HG03159 (cell line): ENCODE measurements at regions not wholly inside any gene's neighbourhood (a gene's known extent, or its start where the extent isn't known, plus 50 kb on each side); places are given as distances from the start of the nearest gene placed in this dataset.

Source experiments
- ATAC-seq: cut with Tn5 transposase; IDR thresholded peaks from one replicate; pipeline ENCODE4 v1.9.1; 2021; ENCODE audit warnings: mild to moderate bottlenecking, moderate library complexity; ENCODE audit not compliant: unreplicated experiment

DNA sequence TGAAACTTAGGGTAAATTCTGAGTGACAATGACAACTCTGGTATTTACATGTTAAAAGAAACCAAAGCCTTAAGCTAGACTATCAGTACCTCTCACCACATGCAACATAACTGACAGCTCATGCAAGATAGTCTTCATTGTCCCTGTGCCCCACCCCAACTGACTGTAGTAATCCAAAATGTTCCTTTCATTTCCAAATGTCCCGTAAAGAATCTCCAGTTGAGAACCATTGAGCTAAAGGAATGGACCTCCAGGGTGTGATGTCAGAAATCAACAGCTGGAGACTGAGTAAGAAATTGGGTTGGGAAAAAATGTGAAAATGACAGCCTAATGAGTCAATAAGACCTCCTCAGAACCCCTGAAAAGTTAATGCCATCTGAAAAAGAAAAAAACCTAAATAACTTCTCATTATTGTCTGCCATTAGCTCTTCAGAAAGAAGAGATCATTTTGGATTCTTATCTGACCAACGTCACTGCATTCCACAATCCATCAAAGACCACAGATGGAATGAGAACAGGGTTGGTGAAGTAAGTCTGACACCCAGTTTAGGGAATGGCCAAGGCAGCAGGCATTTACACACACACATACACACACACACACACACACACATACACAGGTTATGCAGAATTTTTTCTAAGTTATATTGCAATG, 51.7 kb upstream of the ACVR2A start:
- ATAC-seq: no peak

DNA sequence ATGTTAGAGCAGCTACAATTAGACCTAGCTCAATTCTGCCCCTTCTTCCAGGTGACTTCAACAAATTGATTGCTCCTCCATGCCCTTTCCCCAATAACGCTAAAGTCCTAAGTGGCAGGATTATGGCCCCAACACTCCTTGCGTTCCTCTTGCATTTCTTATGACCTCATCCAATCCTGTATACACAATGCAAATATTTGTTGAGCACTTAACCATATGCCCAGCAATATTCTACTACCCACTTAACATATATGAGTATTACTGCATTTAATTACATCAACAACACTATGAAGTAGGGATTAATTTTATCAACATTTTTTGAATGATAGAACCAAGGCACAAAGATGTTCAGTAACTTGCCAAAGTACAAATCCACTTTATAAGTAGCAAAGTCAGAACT, 54.2 kb upstream of the ACVR2A start:
- ATAC-seq: no peak

DNA sequence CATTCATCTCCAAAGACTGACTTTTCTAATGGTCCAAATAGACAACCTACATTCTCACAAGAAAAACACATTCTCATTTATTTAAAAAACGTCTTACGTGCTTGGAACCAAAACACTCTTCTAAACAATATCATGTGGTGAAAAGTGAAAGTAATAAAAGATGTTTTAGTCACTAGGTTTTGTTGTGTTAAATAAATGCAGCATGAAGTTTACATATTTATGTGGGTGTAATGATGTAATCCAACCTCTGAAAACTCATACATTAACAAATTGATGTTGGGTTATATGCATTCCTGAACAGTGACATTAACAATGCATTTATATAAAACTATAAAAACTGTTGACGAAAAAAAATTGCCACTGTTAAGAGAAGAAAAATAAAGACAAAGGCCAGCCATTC, 55.1 kb upstream of the ACVR2A start:
- ATAC-seq: no peak

DNA sequence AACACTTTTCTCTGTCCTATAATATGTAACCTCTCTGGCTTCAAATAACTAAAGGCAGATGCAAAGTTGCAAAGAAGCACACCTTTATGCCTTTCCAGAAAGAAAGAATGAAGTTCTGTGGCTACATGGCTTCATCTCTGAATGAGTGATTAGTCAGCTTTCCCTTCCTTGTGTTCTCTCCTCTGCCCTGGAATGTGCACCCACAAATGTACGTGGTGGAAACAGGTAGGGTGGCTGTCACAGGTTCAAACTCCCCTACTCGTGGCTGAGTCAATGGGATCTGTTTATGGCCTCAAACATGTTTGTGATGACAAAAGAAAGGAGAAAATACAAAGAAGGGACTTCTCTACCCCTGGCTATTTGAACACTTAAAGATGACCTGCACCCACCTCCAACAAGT, 55.5 kb upstream of the ACVR2A start:
- no peak for ATAC-seq

DNA sequence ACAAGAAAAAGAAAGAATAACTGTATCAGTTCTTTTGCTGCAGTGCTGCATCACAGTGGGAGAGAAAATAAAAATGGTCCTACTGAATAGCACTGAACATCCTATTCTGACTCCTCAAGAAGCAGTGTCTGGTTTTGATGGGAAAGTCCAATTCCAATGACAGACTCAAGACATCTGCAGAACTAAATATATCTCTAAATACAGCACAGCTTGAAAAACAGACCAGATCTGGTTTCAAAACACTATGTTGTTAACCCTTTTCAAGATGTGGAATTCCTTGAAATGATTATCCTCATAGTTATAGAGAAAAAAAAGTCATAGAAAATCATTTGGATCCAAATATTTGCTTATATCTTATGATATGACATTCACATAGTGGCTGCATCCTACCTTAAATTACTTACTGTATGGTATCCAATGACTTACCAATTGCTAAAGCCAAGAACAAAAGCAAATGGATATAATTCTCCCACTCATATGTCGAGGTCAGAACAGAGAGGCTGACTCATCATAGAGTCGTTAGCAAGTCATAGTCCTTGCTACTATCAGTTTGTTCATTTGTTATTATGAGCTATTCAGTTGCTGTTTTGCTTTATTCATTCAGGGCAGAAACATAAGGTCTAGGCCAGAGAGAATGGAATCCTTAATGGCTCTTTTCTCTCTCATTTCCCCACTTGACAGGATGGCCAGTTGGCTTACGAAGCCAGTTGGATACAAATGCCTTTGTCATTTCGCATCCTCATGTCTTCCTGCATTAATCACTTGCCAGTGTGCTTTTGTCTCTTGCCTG, 62.5 kb upstream of the ACVR2A start:
- no peak for ATAC-seq

DNA sequence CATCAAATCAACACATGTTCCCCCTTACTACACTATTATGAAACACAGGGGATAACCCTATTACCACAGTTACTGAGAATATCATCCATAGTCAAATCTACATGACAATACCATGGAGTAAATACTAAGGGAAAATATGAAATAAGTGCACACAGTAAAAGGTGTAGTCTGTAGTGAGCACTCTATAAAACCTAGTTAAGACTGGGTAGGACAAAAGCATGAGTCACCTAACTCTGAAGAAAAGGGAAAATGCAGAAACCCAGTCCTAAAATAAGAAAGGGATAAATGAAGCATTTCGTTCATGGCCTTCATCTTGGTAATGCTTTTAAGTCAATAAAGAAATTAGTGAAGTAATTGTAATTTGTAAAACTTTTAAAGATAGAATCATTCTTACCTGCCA, 65.4 kb upstream of the ACVR2A start:
- ATAC-seq: no peak

DNA sequence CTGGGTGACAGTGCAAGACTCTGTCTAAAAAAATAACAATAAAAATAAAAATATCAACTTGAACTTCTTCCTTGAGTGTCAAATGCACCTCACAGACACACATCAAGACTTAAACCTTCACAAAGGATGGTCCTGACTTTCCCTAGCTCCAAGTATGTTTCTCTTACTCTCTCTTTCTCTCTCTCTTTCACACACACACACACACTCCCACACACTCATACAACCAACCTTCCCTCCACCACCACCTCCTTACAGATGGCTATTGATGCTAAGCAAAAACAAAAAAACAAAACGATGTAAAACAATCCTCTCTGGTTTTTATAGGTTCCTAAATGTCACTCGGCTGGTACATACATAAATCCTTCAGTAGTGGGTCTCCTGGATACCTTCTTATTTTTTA, 67.4 kb upstream of the ACVR2A start:
- no peak for ATAC-seq

DNA sequence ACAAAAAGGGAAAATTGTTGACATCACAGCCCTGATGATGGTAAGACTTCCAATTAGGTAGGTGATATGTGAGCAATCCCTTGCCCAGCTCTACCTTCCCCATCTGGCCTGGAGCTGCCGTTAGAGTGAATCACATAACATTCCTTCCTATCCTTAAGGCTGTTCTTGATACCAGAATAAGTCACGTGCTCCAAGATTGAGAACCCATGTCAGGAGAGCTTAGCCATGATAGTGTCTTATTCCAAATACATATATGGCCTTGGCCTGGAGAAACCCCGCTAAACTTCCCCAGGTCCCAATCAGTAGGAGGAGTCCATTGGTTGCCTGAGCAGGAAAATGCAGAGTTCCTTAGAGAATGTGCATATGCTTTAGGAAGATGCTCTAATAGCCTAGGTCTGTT, 70.0 kb upstream of the ACVR2A start:
- ATAC-seq: no peak

DNA sequence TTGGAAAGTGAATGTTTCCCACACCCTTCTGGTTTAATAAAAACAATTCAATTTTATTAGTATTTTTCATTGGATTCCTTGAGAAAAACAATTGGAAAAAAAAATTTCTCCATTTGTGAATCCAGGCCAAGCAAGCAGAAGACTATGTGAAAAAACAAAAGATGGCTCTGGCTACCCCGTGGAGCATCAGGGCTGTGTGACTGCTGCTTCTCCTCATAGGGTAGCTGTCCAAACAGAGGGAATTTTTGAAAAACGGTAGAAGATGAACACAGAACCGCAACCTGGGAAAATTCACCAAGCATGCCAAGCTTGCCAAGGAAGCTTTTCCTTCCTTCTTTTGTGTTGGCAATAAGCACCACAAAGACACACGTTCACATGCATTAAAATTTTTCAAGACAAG, 71.3 kb upstream of the ACVR2A start:
- no peak for ATAC-seq

DNA sequence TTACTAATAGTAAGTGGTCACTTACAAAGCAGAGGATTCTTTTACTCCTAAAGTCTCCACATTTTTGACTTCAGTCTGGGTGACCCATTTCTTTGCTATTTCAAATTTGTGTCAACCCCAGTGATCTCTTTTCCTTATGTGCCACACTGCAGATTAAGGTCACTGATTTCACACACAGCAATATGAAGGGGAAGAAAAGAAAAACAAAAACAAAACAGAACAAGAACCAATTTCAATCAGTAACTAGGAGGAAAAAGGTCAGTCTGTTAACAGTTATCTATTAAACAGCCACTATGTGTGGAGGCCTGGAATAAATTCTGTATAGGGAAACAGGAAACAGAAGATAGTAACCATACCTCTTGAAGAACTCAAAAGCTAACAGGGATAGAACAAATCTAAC, 72.0 kb upstream of the ACVR2A start:
- no peak for ATAC-seq

DNA sequence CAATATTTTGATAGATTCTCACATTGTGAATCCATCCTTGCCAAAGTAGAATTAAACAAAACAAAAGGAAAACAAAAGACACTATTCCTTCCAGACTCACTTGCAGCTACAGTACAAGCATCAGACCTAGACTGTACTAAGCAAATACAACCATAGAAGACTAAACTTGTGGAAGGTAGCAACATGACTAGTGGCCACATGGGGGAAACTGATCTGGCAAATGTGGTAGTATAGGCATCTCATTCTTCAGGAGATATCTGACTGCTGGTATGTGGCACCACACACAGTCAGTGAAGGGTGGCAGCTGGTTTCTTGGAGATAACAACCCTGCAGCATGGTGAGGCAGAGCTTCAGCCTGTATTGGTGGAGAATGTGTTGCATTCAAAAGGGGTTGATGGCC, 81.0 kb upstream of the ACVR2A start:
- no peak for ATAC-seq

DNA sequence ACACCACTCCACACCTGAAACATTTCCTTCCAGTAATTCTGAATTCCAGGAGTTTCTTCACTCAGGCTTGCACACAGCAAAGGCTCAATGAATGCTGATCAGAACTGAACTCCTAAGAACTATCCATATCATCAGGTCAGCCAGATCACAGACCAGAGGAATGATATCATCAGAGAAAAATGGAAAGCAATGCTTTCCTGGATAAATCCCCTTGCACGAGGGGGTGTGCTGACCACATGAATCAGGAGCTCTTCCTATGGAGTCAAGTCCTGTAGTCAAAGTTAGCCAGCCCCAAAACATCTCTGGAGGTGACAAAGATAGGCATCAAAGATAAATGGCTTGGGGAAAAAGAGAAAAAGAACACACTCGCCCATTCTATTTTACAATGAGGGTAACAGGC, 83.8 kb upstream of the ACVR2A start:
- ATAC-seq: no peak

DNA sequence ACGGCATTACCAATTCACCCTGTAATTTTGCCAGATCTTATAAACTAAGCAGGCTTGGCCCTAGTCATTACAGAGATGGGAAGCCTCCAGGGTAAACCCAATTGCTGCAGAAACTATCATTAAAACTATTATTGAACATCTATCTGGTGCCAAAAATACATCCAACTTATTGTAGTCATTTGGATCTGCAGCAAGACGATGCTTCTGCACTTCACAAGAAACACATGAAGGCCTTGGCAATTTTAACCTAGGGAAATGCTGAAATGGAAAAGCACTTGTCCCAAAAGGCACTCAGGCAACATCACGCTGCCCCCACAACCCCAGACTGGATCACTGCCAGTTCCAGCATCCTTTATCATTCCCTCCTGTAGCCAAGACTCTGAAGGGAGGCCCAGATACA, 85.3 kb upstream of the ACVR2A start:
- ATAC-seq: no peak

DNA sequence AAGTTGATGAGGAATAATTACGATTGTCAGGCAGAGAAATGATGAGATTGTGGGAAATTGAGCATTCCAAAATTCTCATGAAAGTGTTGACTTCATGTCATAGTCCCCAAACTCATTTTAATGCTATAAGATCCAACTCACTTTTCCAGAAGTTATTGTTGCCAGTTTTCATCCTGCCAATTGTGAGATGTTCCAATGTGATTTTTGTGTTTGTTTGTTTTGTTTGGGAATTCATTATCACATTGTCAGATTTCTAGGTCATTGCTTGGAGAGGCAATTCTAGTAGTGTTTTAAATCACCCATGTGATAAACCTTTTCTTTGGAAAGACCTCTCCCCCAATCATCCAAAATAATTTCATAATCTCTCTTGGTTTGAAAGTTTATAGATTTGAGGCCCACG, 86.0 kb upstream of the ACVR2A start:
- no peak for ATAC-seq

DNA sequence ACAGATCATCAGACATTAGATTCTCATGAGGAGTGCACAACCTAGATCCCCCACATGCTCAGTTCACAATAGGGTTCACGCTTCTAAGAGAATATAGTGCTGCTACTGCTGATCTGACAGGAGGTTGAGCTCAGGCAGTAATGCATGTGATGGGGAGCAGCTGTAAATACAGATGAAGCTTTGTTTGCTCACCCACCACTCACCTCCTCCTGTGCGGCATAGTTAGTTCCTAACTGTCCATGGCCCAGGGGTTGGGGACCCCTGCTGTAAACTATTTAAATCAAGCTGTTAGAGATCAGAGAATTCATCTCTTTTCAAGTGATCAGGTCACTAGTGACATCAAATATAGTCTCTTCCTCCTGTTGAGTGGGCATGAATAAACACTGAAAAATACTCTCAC, 88.8 kb upstream of the ACVR2A start:
- no peak for ATAC-seq

DNA sequence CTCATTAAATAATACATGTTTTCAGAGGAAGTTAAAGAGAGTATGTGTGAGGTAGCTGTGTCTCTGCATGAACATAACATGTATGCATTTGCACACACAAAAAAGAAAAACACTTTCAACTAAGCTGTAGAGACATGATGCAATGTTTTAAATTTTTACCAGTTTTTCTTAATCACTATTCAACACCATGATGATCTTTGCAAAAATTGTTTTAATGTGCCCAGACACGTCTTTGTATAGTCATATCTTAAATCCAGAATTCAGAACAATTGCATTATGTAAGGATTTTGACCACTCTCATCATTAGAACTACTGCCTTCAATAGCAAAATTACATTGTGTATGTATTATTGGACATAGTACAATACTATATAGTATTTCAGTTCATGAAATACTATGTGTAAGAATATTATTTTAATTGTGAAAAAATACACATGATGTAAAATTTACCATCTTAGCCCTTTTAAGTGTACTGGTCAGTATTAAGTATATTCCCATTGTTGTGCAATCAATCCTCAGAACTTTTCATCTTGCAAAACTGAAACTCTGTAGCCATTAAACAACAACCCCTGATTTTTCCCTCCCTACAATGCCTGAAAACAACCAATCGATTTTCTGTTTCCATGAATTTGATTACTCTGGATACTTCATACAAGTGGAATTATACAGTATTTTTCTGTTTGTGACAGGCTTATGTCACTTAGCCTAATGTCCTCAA, 104.5 kb upstream of the ACVR2A start:
- no peak for ATAC-seq

DNA sequence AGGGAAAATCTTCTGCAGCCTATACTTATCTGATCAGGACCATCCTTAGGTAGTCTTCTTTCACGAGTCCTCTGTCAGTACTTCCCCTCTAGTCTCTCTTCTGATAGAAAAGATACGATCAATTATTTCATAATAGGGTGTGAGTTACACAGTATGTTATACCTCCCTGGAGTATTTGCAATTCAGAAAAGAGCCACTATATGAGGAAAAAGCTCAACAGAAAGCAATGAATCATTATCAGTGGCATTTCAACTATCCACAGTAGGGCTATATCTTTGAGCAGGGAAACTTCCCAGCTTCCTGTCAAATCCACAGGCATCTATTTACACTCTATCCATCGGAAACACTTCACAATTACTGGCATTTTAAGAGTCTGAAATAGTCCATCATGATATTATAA, 105.3 kb upstream of the ACVR2A start:
- ATAC-seq: no peak

DNA sequence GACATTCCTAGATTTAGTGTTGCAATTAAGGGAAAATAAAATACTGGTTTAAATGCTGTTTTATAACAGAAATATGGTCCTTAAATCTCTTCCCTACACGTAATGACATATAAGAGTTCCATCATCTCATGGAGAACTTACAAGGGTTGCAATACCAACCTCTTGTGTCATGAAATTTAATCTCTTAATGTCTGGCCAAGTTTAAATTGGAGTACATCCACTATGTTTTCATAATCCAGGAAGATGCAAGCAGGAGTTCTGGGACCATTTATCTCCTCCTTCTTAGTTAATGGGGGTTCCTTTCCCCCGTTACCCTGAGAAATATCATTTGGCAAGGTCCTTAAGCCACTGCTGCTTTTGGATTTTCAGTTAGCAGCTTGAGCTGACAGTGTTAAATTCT, 126.0 kb upstream of the ACVR2A start:
- no peak for ATAC-seq

DNA sequence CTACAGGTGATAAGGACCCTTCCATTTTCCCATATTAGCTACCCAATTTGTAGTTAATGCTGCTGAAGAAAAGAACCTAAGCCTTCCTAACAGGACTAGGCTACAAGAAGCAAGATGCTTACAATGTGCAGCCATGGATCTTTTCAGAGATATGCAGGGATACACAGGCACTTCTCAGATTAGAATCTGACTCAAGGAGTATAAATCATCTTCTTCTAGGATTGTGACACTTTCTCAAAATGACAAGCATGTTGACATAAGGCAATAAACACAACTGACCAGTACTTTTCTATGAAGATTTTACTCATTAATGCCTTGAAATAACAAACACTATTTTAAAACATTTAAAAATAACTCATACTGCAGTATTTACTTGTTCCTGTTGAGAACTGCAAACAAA, 127.9 kb upstream of the ACVR2A start:
- no peak for ATAC-seq

DNA sequence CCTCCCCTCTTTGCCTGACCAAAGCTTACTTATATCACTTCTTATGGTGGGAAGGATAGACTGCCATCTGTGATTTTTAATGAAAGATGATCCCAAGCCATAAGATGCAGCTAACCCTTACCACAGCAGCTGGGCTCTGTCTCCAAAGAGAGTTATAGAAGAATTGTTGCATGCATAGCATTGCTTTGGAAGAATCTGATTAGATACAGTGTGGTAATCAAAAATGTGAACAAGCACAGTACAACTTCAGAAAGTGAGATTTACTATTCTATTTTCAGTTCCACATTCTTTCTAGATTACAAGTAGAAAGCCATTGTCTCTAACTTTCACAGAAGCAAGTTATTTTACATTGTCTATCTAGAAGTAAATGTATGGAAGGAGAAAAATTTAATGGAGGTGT, 129.0 kb upstream of the ACVR2A start:
- ATAC-seq: peak; percentile 72

DNA sequence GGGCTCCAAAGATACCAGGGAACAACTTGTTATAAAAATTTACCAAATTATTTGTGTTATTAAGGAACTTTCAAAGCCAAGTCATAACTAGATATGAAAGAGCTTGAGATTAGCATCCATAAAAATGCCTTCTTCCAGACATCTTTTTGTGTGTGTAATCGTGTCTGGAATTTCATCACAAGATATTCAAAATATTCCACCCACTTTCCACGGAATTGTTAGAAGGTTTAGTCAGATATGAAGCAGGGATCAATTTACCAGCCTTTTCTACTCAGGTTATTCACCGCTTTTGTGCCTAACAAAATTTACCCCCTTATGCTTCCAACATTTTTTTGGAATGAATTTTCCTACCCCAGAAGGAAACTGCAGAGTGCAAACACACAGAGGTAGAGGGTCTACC, 130.2 kb upstream of the ACVR2A start:
- ATAC-seq: no peak

DNA sequence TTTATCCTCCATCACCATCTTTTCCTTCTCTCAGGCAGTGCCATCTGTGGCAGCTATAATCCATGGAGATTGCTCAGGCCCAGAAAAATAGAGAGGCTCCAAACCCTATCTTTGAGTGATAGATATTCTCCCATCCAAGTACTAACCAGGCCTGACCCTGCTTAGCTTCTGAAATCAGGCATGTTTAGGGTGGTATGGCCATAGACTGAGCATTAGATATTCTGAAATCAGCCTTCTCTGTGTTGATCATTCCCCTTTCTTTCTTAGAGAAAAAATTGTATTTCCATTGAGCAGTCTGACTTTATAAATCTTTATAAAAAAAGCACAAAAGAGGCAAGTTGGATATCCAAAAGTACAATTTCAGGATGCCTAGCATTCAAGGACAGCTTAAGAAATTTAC, 131.5 kb upstream of the ACVR2A start:
- ATAC-seq: no peak
